Activated naive CD4-positive, alpha-beta T cell treated with anti-CD3 and anti-CD28 coated beads, Interleukin-2, amount 10 ng/mL, durations not matched to agents 7 days and 5 days (primary cell): ENCODE measurements at regions not wholly inside any gene's neighbourhood (a gene's known extent, or its start where the extent isn't known, plus 50 kb on each side); places are given as distances from the start of the nearest gene placed in this dataset.
"Not testable (repeated sequence)": the region's sequence is repeated elsewhere in the genome, so short reads cannot be mapped to it uniquely, and the experiment has no call there.

Source experiments
- CTCF ChIA-PET: fragments of 350-600 bp; sonication (Branson Sonifier 250); formaldehyde crosslinking; loops from one replicate; lab custom pipeline; 2021; ENCODE audit warnings: antibody characterized with exemption; lab: Charles Lee
- DNase-seq: peaks from one replicate; pipeline ENCODE4 v3.0.0-alpha.2; 2020
- H3K27ac Mint-ChIP-seq: one replicate; pipeline ENCODE4 v1.8.0; 2021; ENCODE audit warnings: mild to moderate bottlenecking, moderate library complexity, mixed read lengths
- H3K27me3 Mint-ChIP-seq: one replicate; pipeline ENCODE4 v1.8.0; 2021; ENCODE audit warnings: mild to moderate bottlenecking, mixed read lengths
- H3K36me3 Mint-ChIP-seq: one replicate; pipeline ENCODE4 v1.8.0; 2021; ENCODE audit warnings: mixed read lengths
- H3K4me1 Mint-ChIP-seq: one replicate; pipeline ENCODE4 v1.8.0; 2021; ENCODE audit warnings: mixed read lengths
- H3K4me3 Mint-ChIP-seq: one replicate; pipeline ENCODE4 v1.8.0; 2021; ENCODE audit warnings: mild to moderate bottlenecking, moderate library complexity, mixed read lengths
- H3K9me3 Mint-ChIP-seq: one replicate; pipeline ENCODE4 v1.8.0; 2021; ENCODE audit warnings: mixed read lengths

- H3K4me3 Mint-ChIP-seq: no peak overlapping the region
- H3K4me1 Mint-ChIP-seq: no peaks in the 10 kb centered on the region
- H3K36me3 Mint-ChIP-seq: no peaks in the 10 kb centered on the region
- H3K27me3 Mint-ChIP-seq: peaks cover 14% of the 10 kb centered on the region
- peaks cover 7% of the 10 kb centered on the region for H3K9me3 Mint-ChIP-seq
- no peak overlapping the region for H3K27ac Mint-ChIP-seq
- DNase-seq: no peak
- CTCF ChIA-PET: no interaction called here
Observed at GRCh38 chr1:8127171-8127641, 101.1 kb upstream of the ERRFI1 start.

- Mint-ChIP-seq H3K27ac (no peak overlapping the region), H3K27me3 (peaks cover 28% of the 10 kb centered on the region), H3K4me1 (peaks cover 10% of the 10 kb centered on the region), H3K4me3 (no peak overlapping the region), H3K9me3 (peaks cover 7% of the 10 kb centered on the region), H3K36me3 (no peaks in the 10 kb centered on the region)
- CTCF ChIA-PET: no interaction called here
- DNase-seq: no peak
Observed at GRCh38 chr1:8122477-8123407, 96.6 kb upstream of the ERRFI1 start.

DNA sequence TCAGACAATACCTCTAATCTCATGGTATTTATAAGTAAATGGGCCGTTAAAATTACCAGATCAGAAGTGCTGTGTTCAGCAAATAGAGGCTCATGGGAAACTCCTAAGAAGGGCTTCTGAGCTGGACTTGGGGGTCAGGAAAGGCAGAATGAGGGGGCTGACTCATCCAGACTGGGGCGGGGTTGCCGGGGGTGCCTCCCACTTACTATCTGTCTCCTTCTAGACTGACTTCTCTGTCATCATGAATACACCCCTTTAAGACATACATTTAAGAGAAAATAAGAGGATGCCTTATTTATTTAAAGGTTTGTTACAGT, 96.0 kb upstream of the ERRFI1 start:
- no peak for DNase-seq
- H3K4me1 Mint-ChIP-seq: peaks cover 10% of the 10 kb centered on the region
- peaks cover 28% of the 10 kb centered on the region for H3K27me3 Mint-ChIP-seq
- peaks cover 7% of the 10 kb centered on the region for H3K9me3 Mint-ChIP-seq
- H3K27ac Mint-ChIP-seq: no peak overlapping the region
- CTCF ChIA-PET: no interaction called here
- no peak overlapping the region for H3K4me3 Mint-ChIP-seq
- no peaks in the 10 kb centered on the region for H3K36me3 Mint-ChIP-seq

DNA sequence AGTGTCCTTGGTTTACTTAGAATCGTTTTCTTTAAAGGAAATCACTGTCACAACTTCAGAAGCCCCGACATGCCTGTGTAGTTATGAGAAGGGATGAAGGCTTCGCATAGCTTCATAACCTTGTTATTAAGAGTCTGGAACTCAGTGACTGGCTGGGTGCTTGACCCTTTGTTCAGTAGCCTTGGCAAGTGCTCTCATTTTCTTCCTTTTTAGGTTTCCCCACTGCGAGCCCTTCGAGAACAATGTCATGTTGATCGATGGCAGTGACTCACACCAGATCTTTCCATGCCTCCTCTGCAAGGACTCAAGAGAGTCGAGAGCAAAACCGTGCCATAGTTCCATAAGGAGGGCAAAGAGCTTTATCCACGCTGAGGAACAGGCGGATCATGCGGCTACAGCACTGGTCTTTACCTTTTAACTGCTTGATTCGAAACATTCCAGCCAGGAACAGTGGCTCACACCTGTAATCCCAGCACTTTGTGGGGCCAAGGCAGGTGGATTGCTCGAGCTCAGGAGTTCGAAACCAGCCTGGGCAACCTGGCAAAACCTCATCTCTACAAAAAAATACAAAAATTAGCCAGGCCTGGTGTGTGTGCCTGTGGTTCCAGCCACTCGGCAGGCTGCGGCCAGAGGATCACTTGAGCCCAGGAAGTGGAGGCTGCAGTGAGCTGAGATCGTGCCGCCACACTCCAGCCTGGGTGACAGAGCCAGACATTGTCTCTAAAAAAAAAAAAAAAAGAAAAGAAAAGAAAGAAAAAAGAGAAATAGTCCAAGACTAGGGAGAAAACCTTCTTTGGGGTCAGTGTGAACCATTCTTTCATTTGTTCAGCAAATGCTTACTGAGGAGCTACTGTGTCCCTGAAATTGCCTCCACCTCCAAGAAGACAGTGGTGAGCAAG, 95.4 kb upstream of the ERRFI1 start:
- Mint-ChIP-seq H3K27ac (no peak overlapping the region), H3K36me3 (no peaks in the 10 kb centered on the region), H3K4me1 (peaks cover 10% of the 10 kb centered on the region), H3K9me3 (peaks cover 5% of the 10 kb centered on the region), H3K4me3 (no peak overlapping the region), H3K27me3 (peaks cover 28% of the 10 kb centered on the region)
- no peak for DNase-seq
- CTCF ChIA-PET: no interaction called here

DNA sequence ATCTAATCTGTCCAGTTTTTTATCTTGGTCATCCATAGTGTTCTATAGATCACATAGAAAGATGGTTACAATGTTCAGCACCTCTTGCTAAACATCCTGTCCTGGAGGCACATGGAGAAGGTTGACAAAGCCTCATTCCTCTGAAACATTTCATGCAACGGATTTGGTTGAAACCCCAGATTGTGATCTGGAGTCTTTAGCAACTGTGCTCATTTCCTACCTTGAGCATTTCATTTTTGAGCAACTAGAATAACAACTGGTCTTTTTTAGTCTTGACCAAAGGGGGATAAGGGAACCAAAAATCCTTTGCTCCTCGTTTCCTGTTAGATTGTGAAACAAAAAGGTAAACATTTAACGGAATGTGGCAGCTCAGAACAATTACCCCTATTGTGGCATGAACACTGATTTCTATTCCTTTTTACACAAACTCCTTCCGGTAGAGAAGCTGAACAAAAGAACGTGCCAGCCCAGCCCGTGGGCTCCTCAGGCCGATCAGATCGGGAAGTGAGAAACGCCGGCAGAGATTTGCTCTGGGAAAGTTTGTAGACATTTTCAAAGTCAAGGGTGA, 94.7 kb upstream of the ERRFI1 start:
- H3K4me1 Mint-ChIP-seq: peaks cover 10% of the 10 kb centered on the region
- H3K27ac Mint-ChIP-seq: no peak overlapping the region
- CTCF ChIA-PET: no interaction called here
- no peak overlapping the region for H3K4me3 Mint-ChIP-seq
- peaks cover 28% of the 10 kb centered on the region for H3K27me3 Mint-ChIP-seq
- DNase-seq: no peak
- H3K9me3 Mint-ChIP-seq: peaks cover 3% of the 10 kb centered on the region
- H3K36me3 Mint-ChIP-seq: no peaks in the 10 kb centered on the region

DNA sequence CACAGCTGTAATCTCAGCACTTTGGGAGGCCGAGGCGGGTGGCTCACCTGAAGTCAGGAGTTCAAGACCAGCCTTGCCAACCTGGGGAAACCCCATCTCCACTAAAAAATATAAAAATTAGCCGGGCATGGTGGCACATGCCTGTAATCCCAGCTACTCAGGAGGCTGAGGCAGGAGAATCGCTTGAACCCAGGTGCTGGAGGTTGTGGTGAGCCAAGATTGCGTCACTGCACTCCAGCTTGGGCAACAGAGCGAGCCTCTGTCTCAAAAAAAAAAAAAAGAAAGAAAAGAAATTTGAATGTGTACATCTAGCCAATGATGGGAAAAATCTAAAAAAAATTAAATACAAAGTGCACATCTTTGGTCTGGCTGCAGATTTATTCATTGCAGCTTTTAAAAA, 92.6 kb upstream of the ERRFI1 start:
- peaks cover 28% of the 10 kb centered on the region for H3K27me3 Mint-ChIP-seq
- DNase-seq, H3K36me3 Mint-ChIP-seq, CTCF ChIA-PET, H3K27ac Mint-ChIP-seq, H3K4me3 Mint-ChIP-seq, H3K9me3 Mint-ChIP-seq: not testable (repeated sequence)
- H3K4me1 Mint-ChIP-seq: peaks cover 10% of the 10 kb centered on the region

GRCh38 chr1:8118031-8118451, 91.9 kb upstream of the ERRFI1 start:
- Mint-ChIP-seq H3K36me3 (no peaks in the 10 kb centered on the region), H3K9me3 (no peaks in the 10 kb centered on the region), H3K4me3 (no peak overlapping the region), H3K4me1 (peaks cover 13% of the 10 kb centered on the region), H3K27me3 (peaks cover 28% of the 10 kb centered on the region), H3K27ac (no peak overlapping the region)
- no peak for DNase-seq
- CTCF ChIA-PET: no interaction called here

GRCh38 chr1:8116894-8117264, 90.8 kb upstream of the ERRFI1 start:
- no peaks in the 10 kb centered on the region for H3K36me3 Mint-ChIP-seq
- no peak overlapping the region for H3K27ac Mint-ChIP-seq
- H3K27me3 Mint-ChIP-seq: peaks cover 20% of the 10 kb centered on the region
- H3K4me1 Mint-ChIP-seq: peaks cover 13% of the 10 kb centered on the region
- DNase-seq: no peak
- H3K4me3 Mint-ChIP-seq: no peak overlapping the region
- no peaks in the 10 kb centered on the region for H3K9me3 Mint-ChIP-seq
- CTCF ChIA-PET: no interaction called here

DNA sequence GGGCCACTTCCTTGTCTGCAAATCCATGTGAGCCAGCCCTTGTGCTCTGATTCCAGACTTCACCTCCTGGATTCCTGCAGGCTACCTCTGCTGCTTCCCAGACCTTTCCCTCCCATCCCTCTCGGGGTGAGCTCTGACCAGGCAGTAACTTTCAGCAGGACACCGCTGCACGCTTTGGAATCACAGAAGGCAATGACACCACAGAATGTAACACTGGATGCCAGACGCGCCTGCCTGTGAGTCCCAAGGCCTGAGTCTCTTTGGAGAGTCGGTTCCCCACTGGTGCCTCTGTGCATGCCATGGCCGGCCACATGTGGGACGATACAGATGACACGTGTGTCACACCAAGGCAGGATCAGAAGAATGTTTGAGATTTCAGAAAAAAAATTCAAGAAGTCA, 89.7 kb upstream of the ERRFI1 start:
- H3K27ac Mint-ChIP-seq: no peak overlapping the region
- CTCF ChIA-PET: no interaction called here
- DNase-seq: no peak
- no peak overlapping the region for H3K4me3 Mint-ChIP-seq
- H3K4me1 Mint-ChIP-seq: peaks cover 6% of the 10 kb centered on the region
- no peaks in the 10 kb centered on the region for H3K36me3 Mint-ChIP-seq
- peaks cover 9% of the 10 kb centered on the region for H3K27me3 Mint-ChIP-seq
- H3K9me3 Mint-ChIP-seq: no peaks in the 10 kb centered on the region

GRCh38 chr1:8115031-8115768, 89.1 kb upstream of the ERRFI1 start:
- H3K9me3 Mint-ChIP-seq: no peaks in the 10 kb centered on the region
- no peak overlapping the region for H3K27ac Mint-ChIP-seq
- H3K4me1 Mint-ChIP-seq: peaks cover 3% of the 10 kb centered on the region
- no peak overlapping the region for H3K4me3 Mint-ChIP-seq
- CTCF ChIA-PET: no interaction called here
- no peaks in the 10 kb centered on the region for H3K36me3 Mint-ChIP-seq
- no peak for DNase-seq
- H3K27me3 Mint-ChIP-seq: peaks cover 7% of the 10 kb centered on the region

GRCh38 chr1:8113262-8114220, 87.4 kb upstream of the ERRFI1 start:
- no peak overlapping the region for H3K4me3 Mint-ChIP-seq
- no peak overlapping the region for H3K27ac Mint-ChIP-seq
- DNase-seq: no peak
- no peaks in the 10 kb centered on the region for H3K36me3 Mint-ChIP-seq
- H3K27me3 Mint-ChIP-seq: peaks cover 13% of the 10 kb centered on the region
- no peaks in the 10 kb centered on the region for H3K9me3 Mint-ChIP-seq
- peaks cover 3% of the 10 kb centered on the region for H3K4me1 Mint-ChIP-seq
- CTCF ChIA-PET: no interaction called here

DNA sequence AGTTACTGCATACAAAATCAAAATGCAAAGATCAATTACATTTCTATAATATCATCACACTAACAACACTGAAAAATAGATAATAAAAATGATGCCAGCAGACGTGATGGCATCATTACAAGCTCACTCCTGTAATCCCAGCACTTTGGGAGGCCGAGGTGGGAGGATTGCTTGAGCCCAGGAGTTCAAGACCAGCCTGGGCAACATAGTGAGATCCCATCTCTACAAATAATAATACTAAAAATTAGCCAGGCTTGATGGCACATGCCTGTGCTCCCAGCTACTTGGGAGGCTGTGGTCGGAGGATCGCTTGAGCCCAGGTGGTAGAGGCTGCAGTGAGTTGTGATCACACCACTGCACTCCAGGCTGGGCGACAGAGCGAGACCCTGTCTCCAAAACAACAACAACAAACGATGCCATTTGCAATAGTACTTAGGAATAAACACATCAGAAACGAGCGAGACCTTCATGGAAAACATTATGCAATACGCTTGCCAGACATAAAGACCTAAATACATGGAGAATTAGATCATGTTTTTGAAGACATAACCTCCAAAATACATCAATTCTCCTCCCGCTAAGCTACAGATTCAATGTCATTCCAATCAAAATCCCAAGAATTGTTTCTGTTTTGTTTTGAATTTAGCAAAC, 86.6 kb upstream of the ERRFI1 start:
- CTCF ChIA-PET: no interaction called here
- no peaks in the 10 kb centered on the region for H3K36me3 Mint-ChIP-seq
- no peak overlapping the region for H3K4me3 Mint-ChIP-seq
- H3K4me1 Mint-ChIP-seq: peaks cover 3% of the 10 kb centered on the region
- H3K9me3 Mint-ChIP-seq: no peaks in the 10 kb centered on the region
- peaks cover 13% of the 10 kb centered on the region for H3K27me3 Mint-ChIP-seq
- no peak overlapping the region for H3K27ac Mint-ChIP-seq
- DNase-seq: no peak

- peaks cover 3% of the 10 kb centered on the region for H3K4me1 Mint-ChIP-seq
- no peak overlapping the region for H3K27ac Mint-ChIP-seq
- CTCF ChIA-PET: no interaction called here
Observed at GRCh38 chr1:8111560-8111959, 85.5 kb upstream of the ERRFI1 start.

More at GRCh38 chr1:8111560-8111959, 85.5 kb upstream of the ERRFI1 start:
- Mint-ChIP-seq H3K36me3 (no peaks in the 10 kb centered on the region), H3K4me3 (no peak overlapping the region), H3K27me3 (peaks cover 13% of the 10 kb centered on the region), H3K9me3 (no peaks in the 10 kb centered on the region)
- no peak for DNase-seq
